ENCODE measurements at regions not wholly inside any gene's neighbourhood (a gene's known extent, or its start where the extent isn't known, plus 50 kb on each side); places are given as distances from the start of the nearest gene placed in this dataset.

DNA sequence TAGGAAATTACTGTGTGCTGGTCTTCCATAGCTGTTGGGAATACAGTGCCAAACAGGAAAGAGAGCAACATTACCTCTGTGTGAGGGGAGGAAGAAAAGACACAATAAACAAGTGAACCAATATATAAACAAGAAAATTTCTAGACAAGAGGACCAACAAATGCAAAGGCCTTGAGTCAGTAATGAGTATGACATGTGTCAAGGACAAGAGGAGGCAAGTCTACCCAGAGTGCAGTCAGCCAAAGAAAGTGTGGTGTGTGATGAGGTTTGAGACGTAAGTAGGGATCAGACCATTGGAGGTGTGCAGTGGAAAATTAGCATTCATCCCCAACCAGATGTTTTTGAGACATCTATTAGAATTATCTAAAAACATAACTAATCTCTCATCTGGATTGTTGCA, 69.5 kb upstream of the CDH6 start:
- TF ChIP-seq CTCF (IDR thresholded peaks at IDR 0.05) (no peak), RAD21 (IDR thresholded peaks at IDR 0.05; ENCODE audit: low read length) (no peak), RFX5 (IDR thresholded peaks at IDR 0.05; ENCODE audit: low read length) (no peak)

All from SK-N-SH (cell line).